ENCODE measurements at regions not wholly inside any gene's neighbourhood (a gene's known extent, or its start where the extent isn't known, plus 50 kb on each side); places are given as distances from the start of the nearest gene placed in this dataset.

- H3K36me3 Mint-ChIP-seq (ENCODE audit: low read depth): no peaks in the 10 kb centered on the region
- H3K4me3 Mint-ChIP-seq: no peak overlapping the region
- TF ChIP-seq, protein P1, sequence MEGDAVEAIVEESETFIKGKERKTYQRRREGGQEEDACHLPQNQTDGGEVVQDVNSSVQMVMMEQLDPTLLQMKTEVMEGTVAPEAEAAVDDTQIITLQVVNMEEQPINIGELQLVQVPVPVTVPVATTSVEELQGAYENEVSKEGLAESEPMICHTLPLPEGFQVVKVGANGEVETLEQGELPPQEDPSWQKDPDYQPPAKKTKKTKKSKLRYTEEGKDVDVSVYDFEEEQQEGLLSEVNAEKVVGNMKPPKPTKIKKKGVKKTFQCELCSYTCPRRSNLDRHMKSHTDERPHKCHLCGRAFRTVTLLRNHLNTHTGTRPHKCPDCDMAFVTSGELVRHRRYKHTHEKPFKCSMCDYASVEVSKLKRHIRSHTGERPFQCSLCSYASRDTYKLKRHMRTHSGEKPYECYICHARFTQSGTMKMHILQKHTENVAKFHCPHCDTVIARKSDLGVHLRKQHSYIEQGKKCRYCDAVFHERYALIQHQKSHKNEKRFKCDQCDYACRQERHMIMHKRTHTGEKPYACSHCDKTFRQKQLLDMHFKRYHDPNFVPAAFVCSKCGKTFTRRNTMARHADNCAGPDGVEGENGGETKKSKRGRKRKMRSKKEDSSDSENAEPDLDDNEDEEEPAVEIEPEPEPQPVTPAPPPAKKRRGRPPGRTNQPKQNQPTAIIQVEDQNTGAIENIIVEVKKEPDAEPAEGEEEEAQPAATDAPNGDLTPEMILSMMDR (conservative IDR thresholded peaks at IDR 0.05): no peak
- H3K9me3 Mint-ChIP-seq: peaks cover 4% of the 10 kb centered on the region
- H3K4me1 Mint-ChIP-seq: no peaks in the 10 kb centered on the region
- DNase-seq (ENCODE audit: low read depth, low spot score): no peak
- no peak overlapping the region for H3K27ac Mint-ChIP-seq (ENCODE audit: unreplicated experiment)
- no peaks in the 10 kb centered on the region for H3K27me3 Mint-ChIP-seq (ENCODE audit: low read depth)
Observed at GRCh38 chr18:54035927-54036326, 188.5 kb downstream of the MBD2 start.

- no peaks in the 10 kb centered on the region for H3K4me1 Mint-ChIP-seq
- no peak overlapping the region for H3K4me3 Mint-ChIP-seq
- H3K27ac Mint-ChIP-seq (ENCODE audit: unreplicated experiment): no peak overlapping the region
- H3K27me3 Mint-ChIP-seq (ENCODE audit: low read depth): no peaks in the 10 kb centered on the region
- DNase-seq (ENCODE audit: low read depth, low spot score): no peak
- TF ChIP-seq, protein P1 (conservative IDR thresholded peaks at IDR 0.05): no peak
- peaks cover 4% of the 10 kb centered on the region for H3K9me3 Mint-ChIP-seq
- no peaks in the 10 kb centered on the region for H3K36me3 Mint-ChIP-seq (ENCODE audit: low read depth)
Observed at GRCh38 chr18:54033052-54033451, 191.4 kb downstream of the MBD2 start.

DNA sequence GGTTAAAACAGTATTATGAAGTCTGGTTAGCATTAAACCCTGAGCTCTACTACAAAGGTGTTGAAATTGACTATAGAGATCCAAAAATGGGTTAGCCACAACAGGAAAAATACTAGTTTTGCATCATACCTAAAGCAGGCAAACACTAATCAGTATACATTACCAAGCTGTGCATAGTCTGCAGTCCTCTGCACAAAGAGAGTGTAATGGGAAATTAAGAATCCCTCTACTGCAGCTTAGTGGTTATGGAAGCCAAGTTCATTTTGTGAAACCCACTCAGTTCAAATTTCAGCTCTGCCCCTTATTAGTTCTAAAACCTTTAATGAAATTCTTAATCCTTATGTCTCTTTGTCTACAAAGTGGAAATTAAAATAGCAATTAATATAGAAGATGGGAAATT lies 192.1 kb downstream of the MBD2 start:
- TF ChIP-seq, protein P1 (conservative IDR thresholded peaks at IDR 0.05): no peak
- Mint-ChIP-seq H3K4me1 (no peaks in the 10 kb centered on the region), H3K27ac (ENCODE audit: unreplicated experiment) (no peak overlapping the region), H3K4me3 (no peak overlapping the region), H3K27me3 (ENCODE audit: low read depth) (no peaks in the 10 kb centered on the region), H3K9me3 (no peaks in the 10 kb centered on the region), H3K36me3 (ENCODE audit: low read depth) (no peaks in the 10 kb centered on the region)
- no peak for DNase-seq (ENCODE audit: low read depth, low spot score)

DNA sequence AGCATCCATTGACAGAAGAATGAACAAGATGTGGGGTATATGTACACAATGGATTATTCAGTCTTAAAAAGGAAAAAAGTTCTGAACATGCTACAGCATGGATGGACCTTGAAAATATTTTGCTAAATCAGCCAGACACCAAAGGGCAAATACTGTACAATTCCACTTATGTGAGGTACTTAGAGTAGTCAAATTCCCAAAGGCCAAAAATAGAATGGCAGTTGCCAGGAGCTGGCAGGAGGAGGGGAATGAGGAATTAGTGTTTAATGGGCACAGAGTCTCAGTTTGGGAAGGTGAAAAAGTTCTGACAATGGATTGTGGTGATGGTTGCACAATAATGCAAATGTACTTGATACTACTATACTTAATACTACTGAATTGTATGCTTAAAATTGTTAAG lies 193.2 kb downstream of the MBD2 start:
- H3K27me3 Mint-ChIP-seq (ENCODE audit: low read depth): no peaks in the 10 kb centered on the region
- H3K9me3 Mint-ChIP-seq: no peaks in the 10 kb centered on the region
- H3K4me1 Mint-ChIP-seq: no peaks in the 10 kb centered on the region
- DNase-seq (ENCODE audit: low read depth, low spot score): no peak
- no peak overlapping the region for H3K4me3 Mint-ChIP-seq
- H3K36me3 Mint-ChIP-seq (ENCODE audit: low read depth): no peaks in the 10 kb centered on the region
- TF ChIP-seq, protein P1 (conservative IDR thresholded peaks at IDR 0.05): no peak
- no peak overlapping the region for H3K27ac Mint-ChIP-seq (ENCODE audit: unreplicated experiment)

- no peak overlapping the region for H3K4me3 Mint-ChIP-seq
Observed at GRCh38 chr18:54030434-54030833, 194.0 kb downstream of the MBD2 start.

More at GRCh38 chr18:54030434-54030833, 194.0 kb downstream of the MBD2 start:
- Mint-ChIP-seq H3K4me1 (no peaks in the 10 kb centered on the region), H3K27ac (ENCODE audit: unreplicated experiment) (no peak overlapping the region), H3K36me3 (ENCODE audit: low read depth) (no peaks in the 10 kb centered on the region), H3K27me3 (ENCODE audit: low read depth) (no peaks in the 10 kb centered on the region), H3K9me3 (no peaks in the 10 kb centered on the region)
- no peak for DNase-seq (ENCODE audit: low read depth, low spot score)
- TF ChIP-seq, protein P1 (conservative IDR thresholded peaks at IDR 0.05): no peak

Measured in neural crest cell (in vitro differentiated cells).